Spinal cord (tissue), 9 donors: ENCODE measurements at regions not wholly inside any gene's neighbourhood (a gene's known extent, or its start where the extent isn't known, plus 50 kb on each side); places are given as distances from the start of the nearest gene placed in this dataset.

Experiments
- DNase-seq, 6 donors: peaks; one replicate each; pipeline versions ENCODE4 v3.0.0 to v3.0.0-alpha.2; 2013 to 2015; ENCODE audit warnings: low spot score in 6 of 6, low read depth in 4 of 6
- H3K27ac ChIP-seq: one replicate; pipeline ENCODE4 v1.5.1; 2013; ENCODE audit warnings: low read depth, low read length, control low read depth
- H3K27me3 ChIP-seq: one replicate; pipeline ENCODE4 v1.6.1; 2013; ENCODE audit warnings: low read length; ENCODE audit not compliant: control insufficient read depth, insufficient read depth
- H3K36me3 ChIP-seq: one replicate; pipeline ENCODE4 v1.6.1; 2013; ENCODE audit warnings: low read length; ENCODE audit not compliant: control insufficient read depth, insufficient read depth
- H3K4me1 ChIP-seq: one replicate; pipeline ENCODE4 v1.6.1; 2013; ENCODE audit warnings: low read length; ENCODE audit not compliant: control insufficient read depth, insufficient read depth
- H3K4me3 ChIP-seq: one replicate; pipeline ENCODE4 v1.5.1; 2013; ENCODE audit warnings: low read depth, low read length, control low read depth
- H3K9me3 ChIP-seq: one replicate; pipeline ENCODE4 v1.6.1; 2013; ENCODE audit warnings: low read length; ENCODE audit not compliant: control insufficient read depth, insufficient read depth
- WGBS: methylation state at CpG from one replicate; pipeline ENCODE4 v1.1.5; 2013; ENCODE audit warnings: missing lambda C conversion rate; ENCODE audit not compliant: insufficient coverage; 5-methylcytosine and 5-hydroxymethylcytosine counted together
- donor health status: healthy.

- Histone ChIP-seq H3K9me3 (no peaks in the 10 kb centered on the region), H3K4me1 (peaks cover 10% of the 10 kb centered on the region), H3K4me3 (no peak overlapping the region), H3K27ac (no peak overlapping the region), H3K36me3 (no peaks in the 10 kb centered on the region), H3K27me3 (peaks cover 17% of the 10 kb centered on the region)
- 100% methylated on average over 4 of the region's 7 CpGs for WGBS
- DNase-seq, result no peak
Observed at GRCh38 chr16:86245351-86245750, 265.0 kb upstream of the FOXF1 start.

GRCh38 chr16:86245895-86246294 lies 264.4 kb upstream of the FOXF1 start:
- Histone ChIP-seq H3K27ac (no peak overlapping the region), H3K9me3 (no peaks in the 10 kb centered on the region), H3K36me3 (no peaks in the 10 kb centered on the region), H3K4me3 (no peak overlapping the region), H3K27me3 (peaks cover 14% of the 10 kb centered on the region), H3K4me1 (peaks cover 10% of the 10 kb centered on the region)
- no peak for DNase-seq
- 96% methylated on average over 4 of the region's 6 CpGs for WGBS

- Histone ChIP-seq H3K27me3 (peaks cover 8% of the 10 kb centered on the region), H3K36me3 (no peaks in the 10 kb centered on the region), H3K4me1 (peaks cover 7% of the 10 kb centered on the region), H3K27ac (no peak overlapping the region), H3K4me3 (no peak overlapping the region), H3K9me3 (no peaks in the 10 kb centered on the region)
- WGBS, result 92% methylated on average over 2 of the region's 9 CpGs
- no peak for DNase-seq
Observed at GRCh38 chr16:86248310-86248905, 261.9 kb upstream of the FOXF1 start.

DNA sequence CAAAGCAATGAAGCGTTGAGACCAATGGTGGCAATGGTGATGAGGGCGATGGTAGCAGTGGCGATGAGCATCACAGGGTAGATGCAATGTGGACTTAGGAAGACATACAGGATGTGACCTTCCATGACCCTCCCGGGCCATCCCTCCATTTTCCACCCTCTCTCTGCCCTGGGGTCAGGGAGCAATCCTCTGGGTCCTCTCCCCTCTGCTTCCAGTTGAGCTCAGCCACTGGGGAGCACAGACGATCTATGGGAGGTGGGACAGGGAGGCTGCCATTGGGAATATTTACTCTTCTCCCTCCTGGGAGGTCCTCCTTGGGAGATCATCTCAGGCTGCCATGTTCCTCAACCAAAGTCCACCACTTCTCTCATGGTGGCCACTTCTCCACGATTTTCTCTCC lies 260.7 kb upstream of the FOXF1 start:
- WGBS, result 96% methylated on average over 4 of the region's 6 CpGs
- no peaks in the 10 kb centered on the region for H3K36me3 ChIP-seq

GRCh38 chr16:86251682-86252081 lies 258.6 kb upstream of the FOXF1 start:
- Histone ChIP-seq H3K36me3 (no peaks in the 10 kb centered on the region), H3K27ac (no peak overlapping the region), H3K9me3 (peaks cover 2% of the 10 kb centered on the region), H3K4me1 (no peaks in the 10 kb centered on the region), H3K27me3 (no peaks in the 10 kb centered on the region), H3K4me3 (no peak overlapping the region)
- 88% methylated on average over 6 of the region's 9 CpGs for WGBS
- DNase-seq, result no peak

More for the DNA sequence above, 260.7 kb upstream of the FOXF1 start:
- no peaks in the 10 kb centered on the region for H3K4me1 ChIP-seq
- no peak for DNase-seq
- H3K4me3 ChIP-seq, result no peak overlapping the region
- H3K27me3 ChIP-seq, result no peaks in the 10 kb centered on the region
- H3K9me3 ChIP-seq, result no peaks in the 10 kb centered on the region
- H3K27ac ChIP-seq, result no peak overlapping the region

- H3K4me3 ChIP-seq, result no peak overlapping the region
- WGBS, result 42% methylated on average over 6 of the region's 6 CpGs
- peaks cover 2% of the 10 kb centered on the region for H3K9me3 ChIP-seq
- DNase-seq, result no peak
- H3K36me3 ChIP-seq, result no peaks in the 10 kb centered on the region
- no peaks in the 10 kb centered on the region for H3K27me3 ChIP-seq
- H3K4me1 ChIP-seq, result no peaks in the 10 kb centered on the region
- no peak overlapping the region for H3K27ac ChIP-seq
Observed at GRCh38 chr16:86252596-86252995, 257.7 kb upstream of the FOXF1 start.

DNA sequence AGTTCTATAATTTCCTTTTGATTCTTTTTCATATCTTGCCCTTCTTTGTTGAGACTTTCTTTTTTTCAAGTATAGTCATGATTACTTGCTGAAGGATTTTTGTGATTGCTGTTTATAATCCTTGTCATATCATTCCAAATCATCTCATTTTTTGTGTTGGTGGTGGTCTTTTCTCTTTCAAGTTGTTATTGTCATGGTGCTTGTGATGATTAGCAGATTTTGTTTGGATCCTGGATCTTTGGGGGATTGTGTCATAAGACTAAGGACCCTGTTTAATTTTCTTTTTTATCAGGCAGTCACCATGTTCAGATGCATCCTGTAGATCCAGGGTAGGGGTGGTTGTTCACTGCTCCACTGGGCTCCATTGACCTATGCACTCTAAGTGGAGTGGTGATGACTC lies 254.4 kb upstream of the FOXF1 start:
- Histone ChIP-seq H3K4me3 (no peak overlapping the region), H3K27ac (no peak overlapping the region), H3K27me3 (no peaks in the 10 kb centered on the region), H3K4me1 (no peaks in the 10 kb centered on the region), H3K9me3 (peaks cover 2% of the 10 kb centered on the region), H3K36me3 (no peaks in the 10 kb centered on the region)
- no peak for DNase-seq

- Histone ChIP-seq H3K27ac (no peak overlapping the region), H3K9me3 (peaks cover 2% of the 10 kb centered on the region), H3K36me3 (no peaks in the 10 kb centered on the region), H3K4me3 (no peak overlapping the region), H3K27me3 (no peaks in the 10 kb centered on the region), H3K4me1 (no peaks in the 10 kb centered on the region)
- 83% methylated on average over 1 of the region's 3 CpGs for WGBS
- no peak for DNase-seq
Observed at GRCh38 chr16:86256995-86257394, 253.3 kb upstream of the FOXF1 start.

- DNase-seq, result no peak
Observed at GRCh38 chr16:86257546-86257945, 252.8 kb upstream of the FOXF1 start.

DNA sequence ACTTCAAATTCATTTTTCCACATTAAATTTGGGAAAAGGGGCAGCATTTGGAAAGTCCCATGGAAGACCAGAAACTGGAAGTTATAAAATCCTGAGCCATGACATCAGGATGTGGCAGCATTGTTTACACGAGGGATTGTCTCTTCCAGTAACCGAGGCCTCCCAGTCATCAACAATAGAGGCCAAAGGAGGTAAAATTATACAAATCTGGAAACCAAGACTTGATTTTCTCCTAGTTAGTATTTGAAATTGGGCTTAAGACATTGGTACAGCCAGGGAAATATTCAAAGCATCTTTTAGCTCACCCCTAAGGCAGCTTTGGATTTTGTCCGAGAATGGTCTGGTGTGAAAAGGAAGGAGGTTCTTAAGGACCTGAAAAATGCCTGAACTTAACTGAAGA lies 251.6 kb upstream of the FOXF1 start:
- Histone ChIP-seq H3K27me3 (no peaks in the 10 kb centered on the region), H3K9me3 (peaks cover 2% of the 10 kb centered on the region), H3K4me1 (no peaks in the 10 kb centered on the region), H3K27ac (no peak overlapping the region), H3K4me3 (no peak overlapping the region), H3K36me3 (no peaks in the 10 kb centered on the region)
- WGBS, result 90% methylated on average over 3 of the region's 3 CpGs
- DNase-seq, result no peak

More at GRCh38 chr16:86257546-86257945, 252.8 kb upstream of the FOXF1 start:
- no peaks in the 10 kb centered on the region for H3K36me3 ChIP-seq
- H3K4me3 ChIP-seq, result no peak overlapping the region
- peaks cover 2% of the 10 kb centered on the region for H3K9me3 ChIP-seq
- H3K4me1 ChIP-seq, result no peaks in the 10 kb centered on the region
- H3K27me3 ChIP-seq, result no peaks in the 10 kb centered on the region
- no peak overlapping the region for H3K27ac ChIP-seq
- WGBS, result 79% methylated on average over 5 of the region's 5 CpGs
